ENCODE measurements at regions not wholly inside any gene's neighbourhood (a gene's known extent, or its start where the extent isn't known, plus 50 kb on each side); places are given as distances from the start of the nearest gene placed in this dataset.
"Not testable (repeated sequence)": the region's sequence is repeated elsewhere in the genome, so short reads cannot be mapped to it uniquely, and the experiment has no call there.

DNA sequence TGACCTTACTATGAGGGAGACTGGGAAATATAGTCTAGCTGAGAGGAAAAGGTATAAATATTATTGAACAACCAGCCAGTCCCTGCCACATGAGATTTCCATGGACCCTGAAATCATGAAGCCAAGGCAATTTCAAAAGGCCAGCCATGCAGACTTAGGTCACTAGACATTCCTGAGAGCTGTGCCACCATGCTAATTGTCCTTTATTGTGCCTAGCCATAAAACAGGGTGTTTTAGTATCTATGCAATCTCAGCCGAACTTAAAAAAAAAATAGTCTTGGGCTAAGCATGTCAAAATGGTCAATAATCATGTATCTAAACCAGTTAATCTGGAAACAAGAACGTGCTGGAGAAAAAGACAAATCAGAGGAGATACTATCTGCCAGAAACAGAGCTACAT, 269.5 kb downstream of the LNPK start:
- TF ChIP-seq, protein P1, sequence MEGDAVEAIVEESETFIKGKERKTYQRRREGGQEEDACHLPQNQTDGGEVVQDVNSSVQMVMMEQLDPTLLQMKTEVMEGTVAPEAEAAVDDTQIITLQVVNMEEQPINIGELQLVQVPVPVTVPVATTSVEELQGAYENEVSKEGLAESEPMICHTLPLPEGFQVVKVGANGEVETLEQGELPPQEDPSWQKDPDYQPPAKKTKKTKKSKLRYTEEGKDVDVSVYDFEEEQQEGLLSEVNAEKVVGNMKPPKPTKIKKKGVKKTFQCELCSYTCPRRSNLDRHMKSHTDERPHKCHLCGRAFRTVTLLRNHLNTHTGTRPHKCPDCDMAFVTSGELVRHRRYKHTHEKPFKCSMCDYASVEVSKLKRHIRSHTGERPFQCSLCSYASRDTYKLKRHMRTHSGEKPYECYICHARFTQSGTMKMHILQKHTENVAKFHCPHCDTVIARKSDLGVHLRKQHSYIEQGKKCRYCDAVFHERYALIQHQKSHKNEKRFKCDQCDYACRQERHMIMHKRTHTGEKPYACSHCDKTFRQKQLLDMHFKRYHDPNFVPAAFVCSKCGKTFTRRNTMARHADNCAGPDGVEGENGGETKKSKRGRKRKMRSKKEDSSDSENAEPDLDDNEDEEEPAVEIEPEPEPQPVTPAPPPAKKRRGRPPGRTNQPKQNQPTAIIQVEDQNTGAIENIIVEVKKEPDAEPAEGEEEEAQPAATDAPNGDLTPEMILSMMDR (conservative IDR thresholded peaks at IDR 0.05; ENCODE audit: low read depth, low read length), result no peak
- no peak for DNase-seq (ENCODE audit: low read depth)
- no peak overlapping the region for H3K4me3 ChIP-seq (ENCODE audit: low read length)

DNA sequence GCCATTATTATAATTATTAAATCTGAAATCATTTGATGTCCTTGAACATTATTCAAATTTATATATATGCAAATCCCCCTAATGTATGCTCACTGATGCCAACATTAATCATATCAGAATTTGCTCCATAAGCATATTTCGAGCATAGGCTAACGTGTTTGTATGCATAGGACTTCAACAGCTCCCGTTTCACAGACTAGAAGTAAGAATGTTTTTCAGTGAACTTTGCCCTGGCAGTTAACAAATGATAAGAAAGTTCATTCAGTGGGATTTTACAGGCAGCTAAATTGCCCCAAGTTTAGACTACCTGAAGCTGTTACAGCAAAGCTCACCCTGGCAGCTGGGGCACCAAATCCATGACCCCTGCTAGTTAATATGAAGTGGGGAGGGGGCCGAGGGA, 272.0 kb downstream of the LNPK start:
- DNase-seq (ENCODE audit: low read depth), result no peak
- TF ChIP-seq, protein P1 (conservative IDR thresholded peaks at IDR 0.05; ENCODE audit: low read depth, low read length), result no peak
- no peak overlapping the region for H3K4me3 ChIP-seq (ENCODE audit: low read length)

DNA sequence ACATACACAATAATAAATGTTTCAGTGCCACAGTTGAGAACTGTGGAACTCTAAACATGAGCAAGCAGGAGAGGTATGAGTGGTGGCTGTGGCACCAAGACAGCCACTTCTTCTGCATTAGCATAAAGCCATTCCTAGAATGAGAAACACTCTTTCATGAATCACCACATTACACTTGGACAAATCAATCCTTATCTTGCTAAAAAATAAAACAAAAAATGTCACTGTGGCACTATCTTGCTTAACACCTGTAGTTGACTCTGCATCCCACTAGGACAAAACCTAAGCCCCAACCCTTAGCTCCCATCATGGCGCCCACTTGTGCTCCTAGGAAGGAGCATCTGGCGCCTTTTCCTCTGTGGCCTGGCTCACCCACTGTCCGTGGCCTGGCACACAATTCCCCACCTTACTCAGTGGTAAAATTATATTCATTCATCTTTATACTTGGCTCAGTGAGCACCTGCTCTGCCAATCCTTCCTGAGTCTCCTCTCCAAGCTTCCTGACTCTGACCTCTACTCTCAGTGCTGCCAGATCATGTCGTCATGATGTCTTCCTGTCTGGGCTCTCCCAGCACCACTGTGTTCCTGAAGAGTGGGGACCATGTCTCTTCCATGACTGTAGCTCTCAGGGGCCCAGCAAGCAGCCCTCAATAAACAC, 272.9 kb downstream of the LNPK start:
- no peak for DNase-seq (ENCODE audit: low read depth)
- TF ChIP-seq, protein P1 (conservative IDR thresholded peaks at IDR 0.05; ENCODE audit: low read depth, low read length), result no peak
- H3K4me3 ChIP-seq (ENCODE audit: low read length), result no peak overlapping the region

DNA sequence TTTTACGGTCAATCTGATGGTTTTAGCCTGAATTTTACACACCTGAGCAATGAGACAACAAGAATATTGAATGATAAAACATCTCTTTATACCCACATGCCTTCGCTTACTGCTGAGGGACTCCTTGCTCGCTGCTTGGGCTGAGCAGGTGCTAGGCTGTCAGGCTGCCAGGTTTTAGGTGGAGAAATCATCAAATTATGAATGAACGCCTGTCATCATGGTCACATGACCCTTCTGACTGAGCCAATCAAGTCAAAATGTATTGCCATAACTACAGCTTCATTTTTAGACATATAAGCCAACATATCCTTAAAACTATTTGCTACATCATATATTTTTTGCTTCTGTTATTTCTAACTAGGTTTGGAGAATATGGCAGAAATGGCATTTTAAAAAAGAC, 274.0 kb downstream of the LNPK start:
- TF ChIP-seq, protein P1 (conservative IDR thresholded peaks at IDR 0.05; ENCODE audit: low read depth, low read length), result no peak
- DNase-seq (ENCODE audit: low read depth), result no peak
- H3K4me3 ChIP-seq (ENCODE audit: low read length), result no peak overlapping the region

DNA sequence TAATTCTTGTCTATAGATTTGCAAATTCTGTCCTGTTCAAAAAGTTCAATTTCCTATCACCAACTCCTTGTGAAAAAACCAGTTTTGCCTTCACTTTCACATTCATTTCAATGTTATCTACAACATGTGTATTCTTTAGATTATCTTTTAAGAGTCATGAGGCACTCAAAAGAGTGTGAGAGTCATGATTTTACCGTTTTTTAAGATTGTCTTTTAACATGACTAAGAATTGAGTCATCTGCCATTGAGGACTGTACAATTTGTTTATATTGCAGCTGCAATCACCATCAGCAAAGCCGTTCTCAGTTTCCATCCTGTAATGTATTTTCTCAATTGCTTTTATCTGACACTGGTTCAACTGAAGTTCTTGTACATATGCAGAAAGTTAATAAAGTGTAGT, 275.8 kb downstream of the LNPK start:
- H3K4me3 ChIP-seq (ENCODE audit: low read length), result no peak overlapping the region
- DNase-seq (ENCODE audit: low read depth), result no peak
- TF ChIP-seq, protein P1 (conservative IDR thresholded peaks at IDR 0.05; ENCODE audit: low read depth, low read length), result no peak

DNA sequence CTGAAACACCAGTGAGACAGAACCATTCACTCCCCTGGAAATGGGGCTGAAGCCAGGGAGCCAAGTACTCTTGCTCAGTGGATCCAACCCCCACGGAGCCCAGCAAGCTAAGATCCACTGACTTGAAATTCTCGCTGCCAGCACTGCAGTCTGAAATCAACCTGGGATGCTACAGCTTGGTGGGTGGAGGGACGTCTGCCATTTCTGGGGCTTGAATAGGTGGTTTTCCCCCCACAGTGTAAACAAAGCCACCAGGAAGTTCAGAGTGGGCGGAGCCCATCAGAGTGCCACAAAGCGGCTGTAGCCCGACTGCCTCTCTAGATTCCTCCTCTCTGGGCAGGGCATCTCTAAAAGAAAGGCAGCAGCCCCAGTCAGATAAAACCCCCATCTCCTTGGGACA, 292.8 kb downstream of the LNPK start:
- TF ChIP-seq, protein P1 (conservative IDR thresholded peaks at IDR 0.05; ENCODE audit: low read depth, low read length), result no peak
- no peak for DNase-seq (ENCODE audit: low read depth)
- no peak overlapping the region for H3K4me3 ChIP-seq (ENCODE audit: low read length)

DNA sequence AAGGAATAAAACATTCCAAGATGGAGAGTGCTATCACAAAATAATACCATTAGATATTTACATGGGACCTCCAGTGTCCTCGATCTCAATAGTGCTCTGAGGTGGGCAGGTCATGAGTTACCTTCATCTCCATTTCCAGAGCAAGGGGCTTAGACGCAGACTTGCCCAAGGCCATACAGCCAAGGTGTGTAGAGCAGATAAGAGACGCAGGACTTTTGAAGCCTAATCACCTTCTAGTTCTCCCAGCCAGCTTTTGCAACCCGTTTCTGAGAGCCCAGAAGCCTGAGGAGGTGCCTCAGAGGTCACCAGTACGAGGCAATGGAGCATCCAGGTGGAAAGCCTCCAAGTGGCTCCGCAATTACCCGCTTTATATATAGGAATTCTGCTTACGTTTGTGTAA, 294.7 kb downstream of the LNPK start:
- H3K4me3 ChIP-seq (ENCODE audit: low read length), result no peak overlapping the region
- TF ChIP-seq, protein P1 (conservative IDR thresholded peaks at IDR 0.05; ENCODE audit: low read depth, low read length), result no peak

DNA sequence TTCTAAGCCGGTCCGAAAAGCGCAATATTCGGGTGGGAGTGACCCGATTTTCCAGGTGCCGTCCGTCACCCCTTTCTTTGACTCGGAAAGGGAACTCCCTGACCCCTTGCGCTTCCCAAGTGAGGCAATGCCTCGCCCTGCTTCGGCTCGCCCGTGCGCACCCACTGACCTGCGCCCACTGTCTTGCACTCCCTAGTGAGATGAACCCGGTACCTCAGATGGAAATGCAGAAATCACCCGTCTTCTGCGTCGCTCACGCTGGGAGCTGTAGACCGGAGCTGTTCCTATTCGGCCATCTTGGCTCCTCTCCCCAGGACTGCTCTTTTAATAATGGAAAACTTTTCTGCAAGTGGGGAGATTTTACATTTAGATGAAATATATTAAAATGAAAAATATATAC, 297.5 kb downstream of the LNPK start:
- not testable (repeated sequence) for H3K4me3 ChIP-seq (ENCODE audit: low read length); DNase-seq (ENCODE audit: low read depth)

More for the DNA sequence above, 294.7 kb downstream of the LNPK start:
- DNase-seq (ENCODE audit: low read depth), result no peak
